GM12878 (cell line): ENCODE measurements at regions not wholly inside any gene's neighbourhood (a gene's known extent, or its start where the extent isn't known, plus 50 kb on each side); places are given as distances from the start of the nearest gene placed in this dataset.

Experiments
- ATF2 ChIP-seq: IDR thresholded peaks from 2 replicates; pipeline ENCODE4 v1.6.1; 2012; ENCODE audit warnings: low read length, inconsistent platforms
- CREM ChIP-seq: IDR thresholded peaks from 2 replicates; pipeline ENCODE4 v1.6.1; 2014; ENCODE audit warnings: antibody characterized with exemption, low read depth
- MXI1 ChIP-seq: fragments of 150-350 bp; IDR thresholded peaks from 2 replicates; pipeline ENCODE4 v1.6.1; 2011; ENCODE audit warnings: low read depth, mild to moderate bottlenecking, inconsistent platforms, low read length, improper control_type of control experiment
- RAD21 ChIP-seq: IDR thresholded peaks from 2 replicates; pipeline ENCODE4 v1.6.1; 2011; ENCODE audit warnings: mild to moderate bottlenecking, low read depth, low read length, moderate library complexity; ENCODE audit not compliant: insufficient read depth
- SMC3 ChIP-seq: IDR thresholded peaks from 2 replicates; pipeline ENCODE4 v1.6.1; 2011; ENCODE audit warnings: low read length, improper control_type of control experiment, borderline replicate concordance

- TF ChIP-seq RAD21: no peak
- no peak for TF ChIP-seq ATF2
- no peak for TF ChIP-seq SMC3
- no peak for TF ChIP-seq CREM
- TF ChIP-seq MXI1: no peak
Measured at GRCh38 chr3:31184261-31185061, 290.0 kb upstream of the GADL1 start.
